Erythroblast (primary cell): ENCODE measurements at regions not wholly inside any gene's neighbourhood (a gene's known extent, or its start where the extent isn't known, plus 50 kb on each side); places are given as distances from the start of the nearest gene placed in this dataset.

ENCODE experiments used
- GATA1 ChIP-seq: IDR thresholded peaks from 2 replicates; pipeline ENCODE4 v1.6.1; 2011; ENCODE audit warnings: low read depth, mild to moderate bottlenecking, control low read depth, low read length, moderate library complexity
- POLR2A ChIP-seq: IDR thresholded peaks from 2 replicates; pipeline ENCODE4 v1.6.1; 2011; ENCODE audit warnings: mild to moderate bottlenecking, low read length

DNA sequence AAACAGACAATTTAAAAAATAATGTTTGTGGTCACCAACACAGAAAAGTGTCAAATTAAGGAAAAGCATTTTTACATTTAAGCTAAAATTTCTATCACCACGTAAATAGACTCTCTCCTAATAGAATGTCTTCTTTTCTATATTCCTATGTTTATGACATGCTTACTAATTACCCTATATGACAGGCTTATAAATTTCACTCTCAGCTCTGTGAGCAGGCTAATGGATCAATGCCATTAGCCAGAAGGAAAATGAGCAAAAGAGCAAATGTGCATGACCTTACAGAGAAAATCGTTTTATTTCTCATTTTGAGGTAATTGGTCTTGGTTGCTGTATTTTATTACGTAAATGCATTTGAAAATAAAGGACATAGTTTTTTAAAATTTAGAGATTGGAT is 209.7 kb downstream of the TMX3 start:
- TF ChIP-seq POLR2A (no peak), GATA1 (no peak)
